B cell (primary cell): ENCODE measurements at regions not wholly inside any gene's neighbourhood (a gene's known extent, or its start where the extent isn't known, plus 50 kb on each side); places are given as distances from the start of the nearest gene placed in this dataset.
"Not testable (repeated sequence)": the region's sequence is repeated elsewhere in the genome, so short reads cannot be mapped to it uniquely, and the experiment has no call there.

ENCODE experiments used
- ATAC-seq: fragments of 200-7000 bp; cut with Tn5 transposase; one replicate; pipeline ENCODE4 v1.10.0; 2021; ENCODE audit warnings: low read depth, mild to moderate bottlenecking, moderate number of reproducible peaks, moderate library complexity
- CTCF ChIA-PET: fragments of 350-600 bp; sonication (Branson Sonifier 250); formaldehyde crosslinking; loops from one replicate; lab custom pipeline; 2021; ENCODE audit warnings: antibody characterized with exemption, inconsistent platforms; lab: Charles Lee
- POLR2A ChIA-PET: fragments of 350-600 bp; sonication (Branson Sonifier 250); formaldehyde crosslinking; loops from one replicate; lab custom pipeline; 2021; ENCODE audit warnings: antibody characterized with exemption; lab: Charles Lee
- DNase-seq: peaks from one replicate; pipeline ENCODE4 v3.0.0; 2013
- H2AFZ ChIP-seq: 2 replicates; pipeline ENCODE4 v1.6.1; 2012; ENCODE audit warnings: mild to moderate bottlenecking, low read depth, low read length; ENCODE audit not compliant: insufficient read depth, poor library complexity, severe bottlenecking
- H3K27ac ChIP-seq, 2 donors: 1 replicate in 1 of 2; 2 replicates in 1 of 2; pipeline ENCODE4 v1.5.1; 2012 to 2013; ENCODE audit warnings: low read length in 2 of 2, mild to moderate bottlenecking in 2 of 2, moderate library complexity in 1 of 2
- H3K27me3 ChIP-seq, 4 experiments: fragments of 200-600 bp in 1 of 4; sonication (generic) in 1 of 4; replicated peaks in 1 of 4; 1 replicate in 2 of 4; 2 replicates in 2 of 4; pipeline versions ENCODE4 v1.6.1 to v1.7.0; 2013 to 2016; ENCODE audit warnings: low read length in 3 of 4, mild to moderate bottlenecking in 2 of 4, mixed read lengths in 1 of 4, moderate library complexity in 1 of 4; ENCODE audit not compliant: insufficient read depth in 4 of 4, control insufficient read depth in 3 of 4; ENCODE audit errors: control extremely low read depth in 1 of 4
- H3K36me3 ChIP-seq, 2 experiments: replicated peaks in 1 of 2; 1 replicate in 1 of 2; 2 replicates in 1 of 2; pipeline versions ENCODE4 v1.6.1 to v1.7.1; 2013; ENCODE audit warnings: low read length in 1 of 2; ENCODE audit not compliant: insufficient read depth in 2 of 2, control insufficient read depth in 1 of 2; ENCODE audit errors: control extremely low read depth in 1 of 2, extremely low read depth in 1 of 2
- H3K4me1 ChIP-seq, 2 donors: fragments of 200-600 bp in 1 of 2; sonication (generic) in 1 of 2; 1 replicate in 1 of 2; 2 replicates in 1 of 2; pipeline versions ENCODE4 v1.5.1 to v1.6.1; 2013 to 2017; ENCODE audit warnings: low read length in 2 of 2; ENCODE audit not compliant: control insufficient read depth in 2 of 2, insufficient read depth in 2 of 2
- H3K4me2 ChIP-seq: replicated peaks from 2 replicates; pipeline ENCODE3; 2012; ENCODE audit warnings: mild to moderate bottlenecking, low read depth, low read length; ENCODE audit not compliant: poor library complexity, severe bottlenecking
- H3K4me3 ChIP-seq, 5 experiments: fragments of 200-600 bp in 1 of 5; sonication (generic) in 1 of 5; 1 replicate in 3 of 5; 2 replicates in 2 of 5; pipeline versions ENCODE4 v1.5.1 to v1.7.0; 2011 to 2016; ENCODE audit warnings: low read length in 4 of 5, mild to moderate bottlenecking in 4 of 5, low read depth in 2 of 5, control low read depth in 1 of 5, moderate library complexity in 1 of 5; ENCODE audit not compliant: insufficient read depth in 1 of 5; ENCODE audit errors: control extremely low read depth in 1 of 5, extremely low read depth in 1 of 5
- H3K79me2 ChIP-seq: fragments of 200-600 bp; sonication (generic); one replicate; pipeline ENCODE4 v1.6.0; 2016; ENCODE audit warnings: low read length; ENCODE audit not compliant: control insufficient read depth, insufficient read depth
- H3K9ac ChIP-seq: fragments of 200-600 bp; sonication (generic); 2 replicates; pipeline ENCODE4 v1.6.1; 2017; ENCODE audit warnings: mild to moderate bottlenecking, low read length, moderate library complexity
- H3K9me3 ChIP-seq, 3 donors: one replicate each; pipeline versions ENCODE4 v1.6.1 to v1.7.1; 2013; ENCODE audit warnings: low read length in 2 of 3; ENCODE audit not compliant: control insufficient read depth in 2 of 3, insufficient read depth in 1 of 3; ENCODE audit errors: control extremely low read depth in 1 of 3
- H4K20me1 ChIP-seq: 2 replicates; pipeline ENCODE4 v1.6.0; 2012; ENCODE audit warnings: mild to moderate bottlenecking, low read length; ENCODE audit not compliant: insufficient read depth, control insufficient read depth, poor library complexity, severe bottlenecking
- H3K27ac Mint-ChIP-seq: one replicate; pipeline ENCODE4 v1.8.0; 2021; ENCODE audit warnings: mixed read lengths
- H3K27me3 Mint-ChIP-seq: one replicate; pipeline ENCODE4 v1.8.0; 2021; ENCODE audit warnings: mixed read lengths
- H3K4me1 Mint-ChIP-seq: one replicate; pipeline ENCODE4 v1.8.0; 2021; ENCODE audit warnings: mixed read lengths
- H3K4me3 Mint-ChIP-seq: one replicate; pipeline ENCODE4 v1.8.0; 2021; ENCODE audit warnings: mixed read lengths
- H3K9me3 Mint-ChIP-seq: one replicate; pipeline ENCODE4 v1.8.0; 2022; ENCODE audit warnings: mixed read lengths; ENCODE audit not compliant: insufficient read depth
- EZH2 ChIP-seq: IDR thresholded peaks from 2 replicates; pipeline ENCODE4 v1.6.1; 2012; ENCODE audit warnings: borderline replicate concordance, low read depth, mild to moderate bottlenecking, moderate library complexity, low read length; ENCODE audit not compliant: insufficient read depth, poor library complexity, severe bottlenecking
- WGBS: methylation state at CpG from one replicate; pipeline ENCODE4 v1.1.5; 2013; ENCODE audit warnings: missing lambda C conversion rate; ENCODE audit not compliant: insufficient coverage; 5-methylcytosine and 5-hydroxymethylcytosine counted together
- intact Hi-C: fragments of 100-400 bp; cut with micrococcal nuclease; formaldehyde crosslinking; loops from one replicate; pipeline ENCODE4 v1.10.0; 2022
- TF ChIP-seq, protein P1 (sequence below): fragments of 200-600 bp; IDR thresholded peaks from one replicate; pipeline ENCODE4 v1.8.0; 2022; ENCODE audit warnings: antibody characterized with exemption, mild to moderate bottlenecking

DNA sequence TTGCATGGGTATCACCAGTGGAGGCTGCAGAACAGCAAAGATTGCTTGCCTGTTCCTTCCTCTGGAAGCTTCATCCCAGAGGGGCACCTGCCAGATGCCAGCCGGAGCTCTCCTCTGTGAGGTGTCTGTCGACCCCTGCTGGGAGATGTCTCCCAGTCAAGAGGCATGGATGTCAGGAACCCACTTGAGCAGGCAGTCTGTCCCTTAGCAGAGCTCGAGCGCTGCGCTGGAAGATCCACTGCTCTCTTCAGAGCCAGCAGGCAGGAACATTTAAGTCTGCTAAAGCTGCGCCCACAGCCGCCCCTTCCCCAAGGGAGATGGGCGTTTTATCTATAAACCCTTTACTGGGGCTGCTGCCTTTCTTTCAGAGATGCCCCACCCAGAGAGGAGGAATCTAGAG, 126.3 kb upstream of the ST6GALNAC5 start:
- intact Hi-C loops, H3K9ac ChIP-seq, H3K36me3 ChIP-seq, H3K27me3 Mint-ChIP-seq, H3K79me2 ChIP-seq, H3K9me3 Mint-ChIP-seq, H3K4me1 Mint-ChIP-seq, H3K27ac ChIP-seq, H3K4me1 ChIP-seq, CTCF ChIA-PET, H3K4me2 ChIP-seq, H3K27ac Mint-ChIP-seq, H3K4me3 ChIP-seq, H3K27me3 ChIP-seq, ATAC-seq, DNase-seq, POLR2A ChIA-PET, H4K20me1 ChIP-seq, H3K9me3 ChIP-seq, H2AFZ ChIP-seq, H3K4me3 Mint-ChIP-seq: not testable (repeated sequence)
- WGBS: 93% methylated on average over 8 of the region's 8 CpGs

DNA sequence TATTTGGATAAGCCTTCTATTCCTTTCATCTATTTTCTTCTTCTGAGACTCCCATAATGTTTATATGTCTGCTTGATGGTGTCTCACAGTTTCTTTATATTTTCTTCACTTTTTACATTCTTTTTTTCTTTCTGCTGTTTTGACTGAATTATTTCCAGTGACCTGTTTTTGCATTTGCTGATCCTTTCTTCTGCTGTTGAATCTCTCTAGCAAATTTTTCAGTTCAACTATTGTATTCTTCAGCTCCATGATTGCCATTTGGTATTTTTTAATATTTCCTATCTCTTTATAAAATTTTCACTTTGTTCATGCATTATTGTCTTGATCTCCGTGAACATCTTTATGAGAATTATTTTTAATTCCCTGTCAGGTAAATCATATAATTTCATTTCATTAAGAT, 122.3 kb upstream of the ST6GALNAC5 start:
- Histone ChIP-seq H2AFZ (no peak overlapping the region), H3K36me3 (no peaks in the 10 kb centered on the region), H3K9ac (no peak overlapping the region), H3K27ac (no peak overlapping the region), H3K79me2 (no peaks in the 10 kb centered on the region), H3K4me1 (no peaks in the 10 kb centered on the region), H4K20me1 (no peaks in the 10 kb centered on the region), H3K9me3 (peaks cover 0 to 8% (median 0%) of the 10 kb centered on the region in 3 donors), H3K27me3 (no peaks in the 10 kb centered on the region), H3K4me3 (no peak overlapping the region), H3K4me2 (no peak overlapping the region)
- Mint-ChIP-seq H3K27ac (no peak overlapping the region), H3K4me1 (no peaks in the 10 kb centered on the region), H3K4me3 (no peak overlapping the region), H3K9me3 (peaks cover 2% of the 10 kb centered on the region), H3K27me3 (peaks cover 7% of the 10 kb centered on the region)
- no peak for DNase-seq
- no CpG with 5 or more reads among the region's 1 CpG for WGBS
- ATAC-seq: no peak
- intact Hi-C loops: no loop called here
- TF ChIP-seq, protein P1, sequence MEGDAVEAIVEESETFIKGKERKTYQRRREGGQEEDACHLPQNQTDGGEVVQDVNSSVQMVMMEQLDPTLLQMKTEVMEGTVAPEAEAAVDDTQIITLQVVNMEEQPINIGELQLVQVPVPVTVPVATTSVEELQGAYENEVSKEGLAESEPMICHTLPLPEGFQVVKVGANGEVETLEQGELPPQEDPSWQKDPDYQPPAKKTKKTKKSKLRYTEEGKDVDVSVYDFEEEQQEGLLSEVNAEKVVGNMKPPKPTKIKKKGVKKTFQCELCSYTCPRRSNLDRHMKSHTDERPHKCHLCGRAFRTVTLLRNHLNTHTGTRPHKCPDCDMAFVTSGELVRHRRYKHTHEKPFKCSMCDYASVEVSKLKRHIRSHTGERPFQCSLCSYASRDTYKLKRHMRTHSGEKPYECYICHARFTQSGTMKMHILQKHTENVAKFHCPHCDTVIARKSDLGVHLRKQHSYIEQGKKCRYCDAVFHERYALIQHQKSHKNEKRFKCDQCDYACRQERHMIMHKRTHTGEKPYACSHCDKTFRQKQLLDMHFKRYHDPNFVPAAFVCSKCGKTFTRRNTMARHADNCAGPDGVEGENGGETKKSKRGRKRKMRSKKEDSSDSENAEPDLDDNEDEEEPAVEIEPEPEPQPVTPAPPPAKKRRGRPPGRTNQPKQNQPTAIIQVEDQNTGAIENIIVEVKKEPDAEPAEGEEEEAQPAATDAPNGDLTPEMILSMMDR: no peak
- no peak for TF ChIP-seq EZH2
- ChIA-PET POLR2A (no interaction called here), CTCF (no interaction called here)
